ENCODE measurements at regions not wholly inside any gene's neighbourhood (a gene's known extent, or its start where the extent isn't known, plus 50 kb on each side); places are given as distances from the start of the nearest gene placed in this dataset.
A peak's percentile ranks its signal among the peaks of the same experiment; 100 is the strongest.

DNA sequence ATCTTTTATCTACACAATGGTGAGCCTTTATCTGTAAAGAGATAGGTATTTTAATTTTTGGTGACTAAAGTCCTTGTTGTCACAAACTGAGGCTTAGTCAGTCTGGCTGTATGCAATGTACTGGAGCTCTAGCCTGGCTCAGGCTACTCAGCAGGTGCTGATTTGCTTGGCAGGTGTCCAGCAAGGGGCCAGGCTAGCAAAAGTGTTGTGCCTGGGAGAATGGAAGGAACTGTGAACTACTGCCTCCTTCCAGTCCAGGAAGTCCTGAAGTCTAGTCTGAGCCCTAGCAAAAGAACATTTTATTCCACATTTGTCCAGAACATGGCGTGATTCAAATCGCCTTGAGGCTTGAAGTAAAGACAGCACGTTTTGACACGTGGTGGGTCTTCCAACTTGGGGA lies 260.5 kb downstream of the CCDC85A start:
- intact Hi-C loops (cut with DNase I), result no loop called here
- peak in 1 of 10 donors; percentile 9 for DNase-seq

DNA sequence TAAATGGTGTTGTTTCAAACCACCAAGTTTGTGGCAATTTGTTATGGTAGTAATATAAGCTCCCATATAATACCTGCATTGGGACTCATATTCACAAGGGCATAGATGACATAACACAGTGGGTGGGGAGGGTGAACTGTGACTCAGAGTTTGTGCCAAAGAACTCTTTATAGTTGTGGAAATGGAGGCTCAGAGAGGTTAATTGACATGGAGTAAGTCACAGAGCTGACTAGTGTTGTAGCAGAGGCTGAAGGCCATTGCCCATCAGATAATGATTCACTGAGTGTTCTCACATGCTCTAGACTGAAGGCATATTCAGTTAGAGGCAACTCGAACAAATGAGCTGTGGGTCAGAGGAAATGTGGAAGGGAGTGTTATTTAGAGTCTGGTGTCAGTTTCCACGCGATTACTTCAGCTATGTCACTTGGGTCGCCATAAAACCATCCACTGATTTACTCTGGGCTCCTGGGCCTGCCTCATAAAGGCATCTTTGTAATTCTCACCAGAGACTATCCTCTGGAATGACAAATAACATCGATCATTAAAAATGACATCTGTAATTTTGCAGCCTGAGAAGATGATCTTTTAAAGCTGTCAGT lies 264.7 kb downstream of the CCDC85A start:
- no peak for DNase-seq
- intact Hi-C loops (cut with DNase I), result no loop called here

DNA sequence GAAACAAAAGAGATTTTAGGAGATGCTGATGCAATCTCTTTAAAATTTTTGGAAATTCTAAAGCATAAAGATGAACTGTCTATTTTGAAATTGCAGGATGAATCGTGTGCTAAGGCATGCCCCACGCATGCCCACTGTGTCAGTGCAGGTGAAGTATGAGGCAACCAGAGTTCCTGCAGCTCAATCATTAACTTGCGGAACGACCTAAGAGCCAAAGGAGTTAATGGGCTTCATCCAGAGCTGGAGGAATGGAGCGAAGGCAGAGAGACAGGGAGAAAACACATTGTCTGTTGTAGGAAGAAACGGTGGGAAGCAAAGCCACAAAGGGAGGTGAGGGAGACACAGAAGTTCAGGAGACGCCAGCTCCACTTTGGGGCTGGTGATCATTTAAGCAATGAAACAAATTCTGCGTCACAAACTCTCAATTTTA lies 265.2 kb downstream of the CCDC85A start:
- intact Hi-C loops (cut with DNase I), result no loop called here
- no peak for DNase-seq

DNA sequence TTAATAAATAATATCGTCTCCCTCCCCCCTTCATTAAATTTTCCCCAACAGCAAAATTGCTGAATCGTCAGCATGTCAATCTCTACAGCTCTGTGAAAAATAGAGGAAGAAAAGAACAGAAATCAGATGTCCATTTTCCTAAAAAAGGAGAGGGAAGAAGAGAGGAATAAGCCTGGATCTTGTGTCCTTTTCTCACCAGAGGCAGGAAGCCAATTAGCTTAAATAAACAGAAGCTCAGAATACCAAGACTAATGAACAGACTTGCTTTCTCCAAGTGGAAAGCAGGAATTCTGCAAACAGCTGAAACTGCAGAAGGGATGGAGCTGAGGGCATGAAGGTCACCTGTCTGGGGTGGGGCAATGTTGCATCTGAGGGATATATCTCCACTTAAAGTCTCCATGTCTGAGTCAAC lies 265.7 kb downstream of the CCDC85A start:
- DNase-seq, result no peak
- intact Hi-C loops (cut with DNase I), result no loop called here

DNA sequence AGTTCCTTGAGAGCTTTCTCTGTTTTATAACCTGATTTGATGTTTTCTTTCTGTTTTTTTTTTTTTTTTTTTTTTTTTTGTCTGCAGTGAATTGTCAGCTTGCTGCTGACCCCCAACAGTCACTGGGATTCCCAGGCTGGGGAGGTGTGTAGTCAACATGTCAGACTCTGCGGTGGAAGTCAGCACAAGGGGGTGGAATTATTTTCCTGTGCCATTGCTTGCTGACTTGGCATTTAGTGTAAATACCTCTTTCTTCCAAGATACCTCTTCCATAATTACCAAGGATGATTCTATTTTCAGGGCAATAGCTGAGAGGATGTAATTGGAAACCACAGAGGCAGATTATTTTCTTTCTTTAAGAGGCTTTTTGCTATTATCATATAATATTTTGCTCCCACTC lies 266.3 kb downstream of the CCDC85A start:
- DNase-seq, result no peak
- intact Hi-C loops (cut with DNase I), result no loop called here

DNA sequence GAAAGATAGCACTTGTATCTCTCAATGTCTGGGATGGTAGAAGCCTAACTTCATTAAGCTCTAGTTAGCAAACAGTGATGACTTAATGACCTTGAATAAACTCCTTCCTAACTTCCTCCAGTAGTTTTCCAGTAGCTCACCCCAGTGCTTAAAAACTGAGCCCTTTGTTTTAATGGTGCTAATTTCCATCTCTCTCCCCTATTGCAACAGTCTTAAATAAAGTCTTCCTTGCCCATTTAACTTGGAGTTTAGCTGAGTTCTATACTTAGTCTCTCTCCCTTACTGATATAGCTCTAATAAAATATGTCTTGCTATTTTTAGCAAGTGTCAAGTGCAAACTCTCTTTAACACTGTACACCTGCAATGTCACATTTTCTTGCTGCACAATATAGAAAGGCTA lies 267.0 kb downstream of the CCDC85A start:
- DNase-seq, result no peak
- intact Hi-C loops (cut with DNase I), result no loop called here

DNA sequence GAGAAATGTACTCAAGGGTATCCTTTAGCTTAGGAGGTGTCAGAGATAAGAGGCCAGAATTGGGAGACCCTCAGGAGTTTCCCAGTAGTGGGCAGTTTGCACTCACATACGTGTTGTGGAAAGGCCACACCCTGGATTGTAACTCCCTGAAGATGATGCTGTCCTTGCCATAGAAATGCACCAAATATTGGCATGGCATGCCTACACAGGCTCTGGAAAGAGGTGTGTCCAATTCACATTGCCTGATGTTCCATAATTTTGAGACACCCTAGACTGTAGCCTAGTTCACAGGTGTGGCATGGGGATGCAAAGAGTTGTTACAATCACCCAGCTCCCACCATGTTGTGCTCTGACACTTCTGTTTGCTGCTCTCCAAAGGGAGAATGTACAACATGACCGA lies 271.9 kb downstream of the CCDC85A start:
- intact Hi-C loops (cut with DNase I), result no loop called here
- no peak for DNase-seq

DNA sequence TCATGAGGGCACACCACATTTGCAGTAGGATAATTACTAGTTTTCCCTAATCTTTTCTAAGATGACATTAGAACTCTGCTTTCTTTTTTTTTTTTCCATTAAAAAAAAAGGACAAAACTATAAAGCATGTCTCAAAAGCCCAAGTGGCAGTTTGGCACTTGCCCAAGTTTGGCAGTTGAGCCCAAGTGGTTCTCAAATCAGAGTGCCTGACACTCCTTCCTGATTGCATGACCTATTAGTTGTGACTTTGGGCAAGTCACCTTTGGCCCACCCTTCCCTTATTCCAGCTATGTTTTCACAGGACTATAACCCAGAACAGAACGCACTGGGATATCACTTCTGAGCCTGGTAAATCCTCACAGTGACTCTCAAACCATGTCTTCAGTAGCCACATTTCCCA lies 273.0 kb downstream of the CCDC85A start:
- intact Hi-C loops (cut with DNase I), result no loop called here
- DNase-seq, result no peak

DNA sequence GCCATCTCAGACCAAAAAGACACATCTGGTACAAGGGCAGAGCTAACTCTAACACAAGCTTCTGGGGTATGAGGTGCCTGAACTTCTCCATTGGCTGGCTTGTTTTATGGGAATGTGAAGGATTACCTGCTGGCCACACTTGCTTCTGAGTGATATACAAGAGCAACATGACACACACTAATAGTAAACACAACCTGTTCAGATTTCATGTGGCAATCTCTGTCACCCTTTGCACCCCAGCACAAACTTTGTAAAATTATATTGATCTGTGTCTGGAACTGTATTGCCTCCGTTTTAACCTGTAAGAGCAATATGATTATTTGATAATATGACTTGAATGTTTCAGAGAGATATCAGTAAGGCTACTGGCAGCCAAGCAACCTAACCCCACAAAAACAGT lies 276.7 kb downstream of the CCDC85A start:
- intact Hi-C loops (cut with DNase I), result no loop called here
- DNase-seq, result no peak

DNA sequence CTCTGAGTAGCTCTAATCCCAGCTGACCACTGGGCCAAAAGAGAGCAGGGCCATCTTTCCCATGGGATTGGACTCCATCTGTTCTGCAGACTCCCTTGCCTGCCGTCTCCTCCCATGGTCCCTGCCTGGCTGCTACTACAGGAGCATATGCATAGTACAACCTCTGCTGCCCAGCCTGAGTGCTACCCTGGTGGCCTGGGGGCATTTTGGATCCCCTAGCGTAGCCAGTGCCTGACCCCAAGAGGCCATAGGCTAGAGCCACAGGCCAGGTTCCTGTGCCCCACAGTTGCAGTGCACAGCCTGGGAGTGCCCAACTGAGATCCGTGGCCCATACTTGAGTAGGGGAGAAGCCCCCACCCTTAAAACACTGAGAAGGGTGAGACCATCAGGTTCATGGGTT lies 280.3 kb downstream of the CCDC85A start:
- intact Hi-C loops (cut with DNase I), result no loop called here
- DNase-seq, result no peak

DNA sequence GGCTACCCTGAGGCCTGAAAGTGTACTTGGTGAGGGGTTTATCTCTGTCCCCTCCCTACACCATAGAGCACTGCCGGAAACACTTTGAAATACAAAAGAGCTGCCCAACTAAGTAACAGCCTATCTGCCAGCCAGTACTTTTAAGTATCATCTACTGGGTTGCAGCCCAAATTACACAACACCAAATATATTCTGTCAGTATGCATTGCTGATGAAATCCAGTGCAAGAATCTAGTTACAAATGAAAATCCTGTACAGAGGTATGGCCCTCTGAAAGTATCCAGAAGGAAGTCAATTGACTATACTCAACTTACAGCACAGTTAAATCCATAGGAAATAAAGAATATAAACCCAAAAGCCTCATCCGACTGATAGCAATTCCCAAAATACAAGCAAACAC lies 280.8 kb downstream of the CCDC85A start:
- intact Hi-C loops (cut with DNase I), result no loop called here
- DNase-seq, result no peak

DNA sequence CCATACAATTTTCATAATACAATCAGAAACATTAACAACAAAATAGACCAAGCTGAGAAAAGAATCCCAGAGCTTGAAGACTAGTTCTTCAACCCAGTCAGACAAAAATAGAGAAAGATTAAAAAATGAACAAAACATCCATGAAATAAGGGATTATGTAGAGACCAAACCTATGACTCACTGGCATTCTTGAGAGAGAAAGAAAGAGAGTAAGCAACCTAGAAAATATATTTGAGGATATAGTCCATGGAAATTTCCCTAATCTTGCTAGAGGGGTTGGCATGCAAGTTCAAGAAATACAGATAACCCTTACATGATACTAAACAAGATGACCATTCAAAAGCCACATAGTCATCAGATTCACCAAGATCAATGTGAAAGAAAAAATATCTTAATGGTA lies 281.7 kb downstream of the CCDC85A start:
- no peak for DNase-seq
- intact Hi-C loops (cut with DNase I), result no loop called here

DNA sequence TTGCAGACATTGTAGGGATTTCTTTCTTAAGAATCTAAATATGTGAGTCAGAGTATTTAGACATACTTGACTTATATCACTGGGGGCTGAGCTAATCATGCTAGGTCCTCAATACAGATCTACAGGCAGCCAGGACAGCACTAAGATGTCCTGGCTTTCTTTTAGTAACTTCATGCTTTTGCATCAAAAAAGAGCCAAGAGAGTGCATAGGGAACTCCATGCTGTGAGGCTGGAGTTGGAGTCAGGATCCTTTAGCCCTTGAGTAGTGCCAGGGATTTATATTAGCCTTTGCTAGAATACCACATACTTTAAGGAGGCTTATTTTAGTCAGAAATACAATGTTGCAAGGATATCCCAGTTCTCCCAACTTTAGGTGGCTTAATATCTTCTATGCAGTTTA lies 289.7 kb downstream of the CCDC85A start:
- DNase-seq, result no peak
- intact Hi-C loops (cut with DNase I), result no loop called here

DNA sequence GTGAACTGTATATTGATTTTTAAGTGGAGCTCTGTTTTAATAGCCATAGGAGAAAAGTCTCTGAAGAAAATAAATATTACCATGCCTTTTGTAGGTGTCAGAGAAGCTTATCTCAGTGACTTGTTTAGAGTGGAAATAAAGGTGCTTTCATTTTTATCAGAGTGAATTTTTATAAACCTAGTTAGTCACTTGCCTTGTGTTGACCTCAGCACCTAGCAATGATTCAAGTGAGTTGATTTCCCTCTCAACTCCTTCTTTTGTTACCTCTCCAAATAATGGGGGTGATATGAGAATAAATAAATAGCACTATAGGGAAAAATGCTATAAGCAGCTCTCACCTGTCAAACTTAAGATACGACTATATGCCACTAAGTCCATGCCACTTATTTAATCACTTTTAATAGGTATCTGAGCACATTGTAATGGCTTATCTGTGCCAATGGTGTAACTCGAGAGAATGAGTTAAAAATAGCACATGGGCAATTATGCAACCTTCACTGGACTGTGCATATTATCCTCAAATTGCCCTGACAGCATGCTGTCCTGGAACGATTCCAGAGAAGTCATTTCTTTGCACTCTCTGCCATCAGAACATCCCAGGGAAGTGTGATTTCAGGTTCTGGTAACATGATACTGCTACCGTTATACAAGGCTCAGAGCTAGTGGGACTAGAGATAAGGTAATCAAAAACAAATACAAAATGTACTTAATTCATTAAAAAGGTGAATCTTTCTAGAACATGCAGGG lies 290.8 kb downstream of the CCDC85A start:
- no peak for DNase-seq
- intact Hi-C loops (cut with DNase I), result no loop called here

DNA sequence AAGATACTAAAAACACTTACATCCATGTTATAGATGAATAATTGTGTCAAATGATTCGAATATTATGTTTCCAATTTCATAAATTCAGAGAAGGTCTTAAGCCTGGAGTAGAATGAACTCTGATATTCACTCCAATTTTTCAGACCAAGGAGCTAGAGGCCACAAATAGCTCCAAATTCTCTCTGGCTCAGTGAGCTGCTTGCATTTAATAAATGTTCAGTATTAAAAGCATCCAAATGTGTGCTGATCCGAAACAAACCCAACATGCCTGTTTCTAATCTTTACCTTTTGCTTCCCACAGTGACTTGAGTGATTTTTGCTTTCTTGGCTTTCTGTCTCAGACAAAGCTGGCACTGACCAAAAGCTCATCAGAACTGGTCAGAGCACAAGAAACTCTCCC lies 291.4 kb downstream of the CCDC85A start:
- DNase-seq, result no peak
- intact Hi-C loops (cut with DNase I), result no loop called here

DNA sequence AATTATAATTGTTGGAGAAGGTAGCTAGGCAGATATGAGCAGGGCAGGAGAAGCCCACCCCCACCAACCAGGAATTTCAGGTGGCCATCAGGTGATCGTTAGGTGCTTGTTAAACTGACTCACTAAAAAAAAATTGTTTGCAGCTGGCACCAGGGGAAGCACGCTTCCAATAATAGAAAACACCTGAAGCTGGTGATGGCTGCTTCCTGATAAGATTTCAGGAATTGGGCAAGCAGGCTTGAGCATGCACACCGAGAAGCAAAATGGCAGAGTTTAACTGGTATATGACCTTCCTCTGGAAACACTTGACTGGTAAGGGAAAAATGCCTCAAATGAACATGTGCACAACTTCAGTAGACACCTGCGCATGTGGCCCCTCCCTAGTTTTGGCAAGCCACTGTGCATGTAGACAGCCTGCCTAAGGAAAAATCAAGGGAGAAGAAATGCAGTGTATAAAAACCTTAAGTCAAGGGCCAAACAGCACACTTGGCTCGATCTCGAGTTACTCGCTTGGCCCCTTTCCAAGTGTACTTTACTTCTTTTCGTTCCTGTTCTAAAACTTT lies 292.8 kb downstream of the CCDC85A start:
- no peak for DNase-seq
- intact Hi-C loops (cut with DNase I), result no loop called here

DNA sequence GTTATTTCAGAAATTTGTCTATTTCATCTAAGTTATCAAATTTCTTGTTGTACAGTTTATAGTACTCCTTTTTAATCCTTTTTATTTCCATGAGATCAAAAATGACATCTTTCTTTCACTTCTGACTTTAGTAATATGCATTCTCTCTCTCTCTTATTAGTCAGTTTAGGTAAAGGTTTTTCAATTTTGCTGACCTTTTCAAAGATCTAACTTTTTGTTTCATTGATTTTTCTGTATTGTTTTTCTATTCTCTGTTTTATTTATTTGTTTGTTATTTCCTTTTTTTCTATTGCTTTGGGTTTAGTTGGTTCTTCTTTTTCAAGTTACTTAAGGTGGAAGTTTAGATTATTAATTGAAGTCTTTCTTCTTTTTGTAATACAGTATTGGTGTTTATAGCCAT lies 294.2 kb downstream of the CCDC85A start:
- intact Hi-C loops (cut with DNase I), result no loop called here

DNA sequence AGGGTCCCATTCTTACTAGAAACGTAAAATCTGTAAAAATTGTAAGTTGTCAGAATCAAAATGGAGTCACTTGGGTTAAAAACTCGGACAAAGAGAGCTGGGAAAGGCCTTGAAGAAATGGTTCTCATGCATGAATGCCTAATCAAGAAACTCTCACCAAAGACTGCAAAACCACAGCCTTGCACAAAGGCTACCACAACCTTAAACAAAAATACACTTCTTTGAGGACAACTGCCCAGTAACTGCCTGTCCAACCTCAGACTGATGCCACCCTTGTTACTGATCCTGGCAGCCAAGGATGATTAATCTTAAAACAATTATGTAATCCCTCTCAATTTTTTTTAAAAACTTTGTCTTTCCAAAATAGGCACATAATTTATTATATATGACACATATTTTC lies 299.3 kb downstream of the CCDC85A start:
- DNase-seq, result no peak
- intact Hi-C loops (cut with DNase I), result no loop called here

More for the DNA sequence above, 294.2 kb downstream of the CCDC85A start:
- DNase-seq, result no peak

DNA sequence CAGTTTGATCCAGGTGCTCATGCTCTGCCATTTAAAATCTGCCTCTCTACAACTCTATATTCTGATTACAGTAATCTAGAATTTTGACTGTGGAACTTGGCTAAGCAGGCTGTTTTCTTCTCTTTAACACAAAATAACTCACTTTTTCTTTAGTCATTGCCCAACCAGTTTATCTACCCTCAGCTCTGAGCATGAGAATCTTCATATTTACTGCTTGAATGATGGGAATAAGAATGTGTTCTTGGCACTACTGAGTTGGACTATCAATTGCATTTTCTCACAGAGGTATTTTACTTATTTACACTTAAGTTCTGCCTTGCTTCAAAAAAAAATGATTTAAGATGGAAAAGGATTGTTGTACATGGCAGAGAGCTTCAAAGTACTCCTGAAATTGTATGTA lies 301.1 kb downstream of the CCDC85A start:
- no peak for DNase-seq
- intact Hi-C loops (cut with DNase I), result no loop called here

DNA sequence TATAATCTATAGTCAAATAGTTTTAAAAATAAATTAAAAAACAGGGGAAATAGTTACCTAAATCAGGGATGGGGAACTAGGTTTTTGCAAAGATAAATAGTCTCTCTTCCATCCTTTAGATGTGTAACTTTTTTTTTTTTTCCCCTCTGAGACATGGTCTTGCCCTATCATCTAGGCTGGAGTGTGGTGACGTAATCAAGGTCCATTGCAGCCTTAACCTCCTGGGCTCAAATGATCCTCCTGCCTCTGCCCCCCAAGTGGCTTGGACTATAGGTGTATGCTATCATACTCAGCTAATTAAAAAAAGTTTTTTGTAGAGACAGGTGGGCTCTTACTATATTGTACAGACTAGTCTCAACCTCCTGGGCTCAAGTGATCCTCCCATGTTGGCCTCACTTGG lies 316.5 kb downstream of the CCDC85A start:
- no peak for DNase-seq
- intact Hi-C loops (cut with DNase I), result no loop called here

DNA sequence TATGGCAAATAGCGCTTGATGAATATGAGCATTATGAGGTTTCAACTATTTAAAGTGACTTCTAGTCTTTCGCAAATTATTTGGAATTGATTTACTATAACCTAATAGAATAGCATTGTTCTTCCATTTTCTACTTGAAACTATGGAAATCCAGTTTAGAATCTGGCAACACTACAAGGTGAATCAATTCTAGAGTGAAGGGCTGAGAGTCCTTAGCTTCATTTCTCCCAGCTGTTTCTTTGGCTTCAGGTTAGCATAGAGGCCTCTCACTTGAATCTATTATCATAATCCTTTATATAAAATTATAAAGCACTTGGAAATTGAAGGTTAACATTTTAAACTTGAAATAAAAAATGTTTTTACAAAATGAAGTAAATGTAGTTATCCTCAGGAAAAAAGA lies 318.8 kb downstream of the CCDC85A start:
- DNase-seq, result no peak
- intact Hi-C loops (cut with DNase I), result no loop called here

DNA sequence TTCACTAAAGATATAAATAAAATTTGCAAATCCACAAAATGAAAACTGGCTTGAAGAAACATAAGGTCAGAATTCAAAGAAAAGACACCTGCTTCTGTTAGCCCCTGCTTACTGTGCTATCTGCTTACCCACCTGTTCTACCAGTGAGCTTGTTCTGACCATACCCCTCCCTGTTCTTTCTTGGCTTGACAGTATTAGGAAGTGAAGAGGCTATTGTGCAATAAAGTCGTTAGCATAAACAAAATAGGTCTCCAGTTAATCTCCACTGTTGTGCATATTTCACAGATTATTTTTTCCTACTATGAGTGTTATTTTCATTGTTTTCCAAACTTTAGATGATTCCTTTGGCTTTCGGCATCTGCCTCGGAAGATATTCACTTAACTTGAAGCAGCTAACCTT lies 322.1 kb downstream of the CCDC85A start:
- DNase-seq, result no peak
- intact Hi-C loops (cut with DNase I), result no loop called here

Measured in posterior cingulate gyrus (tissue), 11 donors.